H9 (cell line): ENCODE measurements at regions not wholly inside any gene's neighbourhood (a gene's known extent, or its start where the extent isn't known, plus 50 kb on each side); places are given as distances from the start of the nearest gene placed in this dataset.

Experiments used
- DNase-seq: peaks from one replicate; pipeline ENCODE4 v3.0.0-alpha.2; 2017
- H2AFZ ChIP-seq: one replicate; pipeline ENCODE4 v1.6.1; 2013; ENCODE audit warnings: mild to moderate bottlenecking, low read length, control low read depth, moderate library complexity
- H2AK5ac ChIP-seq: 2 replicates; pipeline ENCODE4 v1.6.1; 2013; ENCODE audit warnings: low read length, control low read depth, mixed read lengths; ENCODE audit not compliant: insufficient read length
- H2BK120ac ChIP-seq: one replicate; pipeline ENCODE4 v1.6.1; 2013; ENCODE audit warnings: low read depth, mild to moderate bottlenecking, low read length, control low read depth, inconsistent platforms; ENCODE audit not compliant: poor library complexity, severe bottlenecking
- H2BK12ac ChIP-seq: 2 replicates; pipeline ENCODE4 v1.6.1; 2013; ENCODE audit warnings: low read length, control low read depth, mixed read lengths, low read depth; ENCODE audit not compliant: insufficient read length
- H2BK15ac ChIP-seq: 2 replicates; pipeline ENCODE4 v1.6.1; 2013; ENCODE audit warnings: low read depth, low read length, control low read depth
- H2BK20ac ChIP-seq: one replicate; pipeline ENCODE4 v1.6.1; 2013; ENCODE audit warnings: low read depth, mild to moderate bottlenecking, low read length, control low read depth, inconsistent platforms; ENCODE audit not compliant: poor library complexity, severe bottlenecking
- H2BK5ac ChIP-seq: 2 replicates; pipeline ENCODE4 v1.6.1; 2013; ENCODE audit warnings: low read length, control low read depth, mixed read lengths; ENCODE audit not compliant: insufficient read length
- H3K14ac ChIP-seq: 2 replicates; pipeline ENCODE4 v1.6.1; 2013; ENCODE audit warnings: low read length, control low read depth; ENCODE audit not compliant: insufficient read depth
- H3K18ac ChIP-seq: 2 replicates; pipeline ENCODE4 v1.6.1; 2013; ENCODE audit warnings: low read depth, mild to moderate bottlenecking, mixed read lengths, low read length, control low read depth; ENCODE audit not compliant: insufficient read length
- H3K23ac ChIP-seq: 2 replicates; pipeline ENCODE4 v1.6.1; 2013; ENCODE audit warnings: low read length, control low read depth, mixed read lengths, low read depth; ENCODE audit not compliant: insufficient read length
- H3K23me2 ChIP-seq: 2 replicates; pipeline ENCODE4 v1.6.1; 2013; ENCODE audit warnings: low read depth, mild to moderate bottlenecking, mixed read lengths, low read length, control low read depth; ENCODE audit not compliant: insufficient read length, poor library complexity, severe bottlenecking
- H3K27ac ChIP-seq: 2 replicates; pipeline ENCODE4 v1.5.1; 2013; ENCODE audit warnings: low read length, control low read depth, mixed read lengths, low read depth; ENCODE audit not compliant: insufficient read length
- H3K27me3 ChIP-seq: 2 replicates; pipeline ENCODE4 v1.6.1; 2013; ENCODE audit warnings: low read length, control low read depth, inconsistent platforms; ENCODE audit not compliant: insufficient read depth
- H3K4ac ChIP-seq: 2 replicates; pipeline ENCODE4 v1.6.1; 2013; ENCODE audit warnings: low read depth, mild to moderate bottlenecking, control low read depth, inconsistent platforms, low read length, moderate library complexity
- H3K4me1 ChIP-seq: 2 replicates; pipeline ENCODE4 v1.6.1; 2013; ENCODE audit warnings: low read length, control low read depth, inconsistent platforms; ENCODE audit not compliant: insufficient read depth
- H3K4me2 ChIP-seq: 2 replicates; pipeline ENCODE4 v1.6.1; 2013; ENCODE audit warnings: low read length, control low read depth, mixed read lengths; ENCODE audit not compliant: insufficient read length, insufficient read depth
- H3K56ac ChIP-seq: 2 replicates; pipeline ENCODE4 v1.6.1; 2013; ENCODE audit warnings: low read depth, mild to moderate bottlenecking, mixed read lengths, low read length, control low read depth; ENCODE audit not compliant: insufficient read length
- H3K79me1 ChIP-seq: 2 replicates; pipeline ENCODE4 v1.6.1; 2013; ENCODE audit warnings: low read depth, mild to moderate bottlenecking, moderate library complexity, low read length, control low read depth, inconsistent platforms; ENCODE audit not compliant: insufficient read depth, poor library complexity, severe bottlenecking
- H3K79me2 ChIP-seq: 2 replicates; pipeline ENCODE4 v1.6.1; 2013; ENCODE audit warnings: low read length, control low read depth, inconsistent platforms; ENCODE audit not compliant: insufficient read depth
- H3K9ac ChIP-seq: 2 replicates; pipeline ENCODE4 v1.6.1; 2013; ENCODE audit warnings: low read length, control low read depth, mixed read lengths; ENCODE audit not compliant: insufficient read length; ENCODE audit errors: extremely low read depth
- H3K9me3 ChIP-seq: one replicate; pipeline ENCODE4 v1.6.1; 2013; ENCODE audit warnings: low read depth, low read length, inconsistent platforms; ENCODE audit not compliant: control insufficient read depth
- H3T11ph ChIP-seq: one replicate; pipeline ENCODE4 v1.6.1; 2013; ENCODE audit warnings: mild to moderate bottlenecking, low read length, control low read depth, inconsistent platforms
- H4K20me1 ChIP-seq: one replicate; pipeline ENCODE4 v1.6.1; 2013; ENCODE audit not compliant: control insufficient read depth, insufficient read length, insufficient read depth
- H4K5ac ChIP-seq: 2 replicates; pipeline ENCODE4 v1.6.1; 2013; ENCODE audit warnings: low read depth, mild to moderate bottlenecking, mixed read lengths, low read length, control low read depth; ENCODE audit not compliant: insufficient read length
- H4K8ac ChIP-seq: replicated peaks from 2 replicates; pipeline ENCODE4 v1.6.1; 2013; ENCODE audit warnings: low read length, control low read depth, mixed read lengths, low read depth; ENCODE audit not compliant: insufficient read length
- H4K91ac ChIP-seq: 2 replicates; pipeline ENCODE4 v1.6.1; 2013; ENCODE audit warnings: low read depth, mild to moderate bottlenecking, moderate library complexity, mixed read lengths, low read length, control low read depth; ENCODE audit not compliant: insufficient read length
- H3K27ac Mint-ChIP-seq, 3 experiments: 2 replicates in 2 of 3; 3 replicates in 1 of 3; pipeline ENCODE4 v1.8.0; 2020 to 2021; ENCODE audit warnings: mixed read lengths in 3 of 3, mild to moderate bottlenecking in 1 of 3, moderate library complexity in 1 of 3
- H3K27me3 Mint-ChIP-seq: 2 replicates; pipeline ENCODE4 v1.8.0; 2021; ENCODE audit warnings: low read depth, mild to moderate bottlenecking, moderate library complexity, mixed read lengths
- H3K36me3 Mint-ChIP-seq, 3 experiments: 2 replicates in 2 of 3; 3 replicates in 1 of 3; pipeline ENCODE4 v1.8.0; 2020 to 2021; ENCODE audit warnings: low read depth in 3 of 3, mixed read lengths in 3 of 3; ENCODE audit not compliant: insufficient read depth in 1 of 3
- H3K4me1 Mint-ChIP-seq, 2 experiments: 2 replicates each; pipeline ENCODE4 v1.8.0; 2020; ENCODE audit warnings: mixed read lengths in 2 of 2
- H3K4me3 Mint-ChIP-seq, 2 experiments: 2 replicates in 1 of 2; 3 replicates in 1 of 2; pipeline ENCODE4 v1.8.0; 2020 to 2021; ENCODE audit warnings: mild to moderate bottlenecking in 2 of 2, mixed read lengths in 2 of 2, moderate library complexity in 1 of 2
- H3K9me3 Mint-ChIP-seq, 2 experiments: 2 replicates in 1 of 2; 3 replicates in 1 of 2; pipeline ENCODE4 v1.8.0; 2020; ENCODE audit warnings: mild to moderate bottlenecking in 2 of 2, mixed read lengths in 2 of 2, moderate library complexity in 1 of 2
- CTCF ChIP-seq: fragments of 200-600 bp; sonication (generic); conservative IDR thresholded peaks from 3 replicates; pipeline ENCODE4 v1.8.0; 2021; ENCODE audit warnings: antibody characterized with exemption, mild to moderate bottlenecking
- WGBS: extraction: QIAGEN DNeasy Blood & Tissue Kit; methylation state at CpG from one replicate; pipeline ENCODE4 v1.1.7; 2013; ENCODE audit warnings: missing lambda C conversion rate, low lambda C conversion rate, mixed read lengths; ENCODE audit not compliant: insufficient read length; ENCODE audit errors: extremely low coverage; 5-methylcytosine and 5-hydroxymethylcytosine counted together

- Mint-ChIP-seq H3K27ac (no peak overlapping the region), H3K9me3 (no peaks in the 10 kb centered on the region), H3K4me3 (no peak overlapping the region), H3K36me3 (no peaks in the 10 kb centered on the region), H3K4me1 (peaks cover 4 to 13% of the 10 kb centered on the region in 2 experiments; a peak in 3 of 4 replicates), H3K27me3 (peaks cover 3% of the 10 kb centered on the region; the same call in 1 of the 2 replicates)
- H3K79me2 ChIP-seq, result no peaks in the 10 kb centered on the region
- DNase-seq, result no peak
- H4K91ac ChIP-seq, result no peak overlapping the region
- H2AFZ ChIP-seq, result no peak overlapping the region
- no peaks in the 10 kb centered on the region for H3K23me2 ChIP-seq
- no peak overlapping the region for H2BK5ac ChIP-seq
- H2BK15ac ChIP-seq, result no peak overlapping the region
- no peak overlapping the region for H3T11ph ChIP-seq
- no peak overlapping the region for H3K9ac ChIP-seq
- H2BK20ac ChIP-seq, result no peak overlapping the region
- no peak overlapping the region for H3K4me2 ChIP-seq
- H2AK5ac ChIP-seq, result no peak overlapping the region
- no peak overlapping the region for H3K56ac ChIP-seq
- H4K5ac ChIP-seq, result no peak overlapping the region
- no peaks in the 10 kb centered on the region for H3K79me1 ChIP-seq
- no peaks in the 10 kb centered on the region for H3K9me3 ChIP-seq
- H2BK12ac ChIP-seq, result no peak overlapping the region
- H3K4ac ChIP-seq, result no peak overlapping the region
- no peak overlapping the region for H3K14ac ChIP-seq
- TF ChIP-seq CTCF, result no peak
- WGBS, result no CpG with 5 or more reads among the region's 1 CpG
- no peaks in the 10 kb centered on the region for H3K27me3 ChIP-seq
- no peak overlapping the region for H2BK120ac ChIP-seq
- H3K4me1 ChIP-seq, result no peaks in the 10 kb centered on the region
- no peak overlapping the region for H4K8ac ChIP-seq
- no peak overlapping the region for H3K18ac ChIP-seq
- H4K20me1 ChIP-seq, result no peaks in the 10 kb centered on the region
- no peak overlapping the region for H3K23ac ChIP-seq
- no peak overlapping the region for H3K27ac ChIP-seq
Measured at GRCh38 chr17:36668824-36669223, 67.4 kb downstream of the MRM1 start.
